ENCODE measurements at regions not wholly inside any gene's neighbourhood (a gene's known extent, or its start where the extent isn't known, plus 50 kb on each side); places are given as distances from the start of the nearest gene placed in this dataset.

DNA sequence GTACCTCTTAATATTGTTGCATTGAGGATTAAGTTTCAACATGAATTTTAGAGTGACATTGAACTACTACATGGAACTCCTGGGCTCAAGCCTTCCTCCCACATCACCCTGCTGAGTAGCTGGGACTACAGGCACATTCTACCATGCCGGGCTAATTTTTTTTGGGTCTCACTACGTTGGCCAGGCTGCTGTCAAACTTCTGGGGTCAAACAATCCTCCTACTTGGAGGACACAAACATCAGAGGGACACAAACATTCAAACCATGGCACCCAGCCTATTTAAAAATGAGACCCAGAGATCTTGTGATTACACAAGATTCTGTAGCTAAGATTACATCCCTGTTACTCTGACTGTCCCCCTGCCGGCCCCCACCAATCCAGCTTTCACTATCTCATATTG, 180.9 kb downstream of the KCNRG start:
- no peak for DNase-seq (ENCODE audit: low read depth)
- in situ Hi-C loops (cut with HindIII; ENCODE audit: low sequenced_read_pairs), result no loop called here
- TF ChIP-seq, protein P1, sequence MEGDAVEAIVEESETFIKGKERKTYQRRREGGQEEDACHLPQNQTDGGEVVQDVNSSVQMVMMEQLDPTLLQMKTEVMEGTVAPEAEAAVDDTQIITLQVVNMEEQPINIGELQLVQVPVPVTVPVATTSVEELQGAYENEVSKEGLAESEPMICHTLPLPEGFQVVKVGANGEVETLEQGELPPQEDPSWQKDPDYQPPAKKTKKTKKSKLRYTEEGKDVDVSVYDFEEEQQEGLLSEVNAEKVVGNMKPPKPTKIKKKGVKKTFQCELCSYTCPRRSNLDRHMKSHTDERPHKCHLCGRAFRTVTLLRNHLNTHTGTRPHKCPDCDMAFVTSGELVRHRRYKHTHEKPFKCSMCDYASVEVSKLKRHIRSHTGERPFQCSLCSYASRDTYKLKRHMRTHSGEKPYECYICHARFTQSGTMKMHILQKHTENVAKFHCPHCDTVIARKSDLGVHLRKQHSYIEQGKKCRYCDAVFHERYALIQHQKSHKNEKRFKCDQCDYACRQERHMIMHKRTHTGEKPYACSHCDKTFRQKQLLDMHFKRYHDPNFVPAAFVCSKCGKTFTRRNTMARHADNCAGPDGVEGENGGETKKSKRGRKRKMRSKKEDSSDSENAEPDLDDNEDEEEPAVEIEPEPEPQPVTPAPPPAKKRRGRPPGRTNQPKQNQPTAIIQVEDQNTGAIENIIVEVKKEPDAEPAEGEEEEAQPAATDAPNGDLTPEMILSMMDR (IDR thresholded peaks at IDR 0.05; ENCODE audit: low read depth, low read length, missing control alignments), result no peak
- no peak overlapping the region for H3K4me3 ChIP-seq (ENCODE audit: low read depth, low read length)

GRCh38 chr13:50197705-50198104, 182.5 kb downstream of the KCNRG start:
- H3K4me3 ChIP-seq (ENCODE audit: low read depth, low read length), result no peak overlapping the region
- no peak for DNase-seq (ENCODE audit: low read depth)
- in situ Hi-C loops (cut with HindIII; ENCODE audit: low sequenced_read_pairs), result no loop called here
- TF ChIP-seq, protein P1 (IDR thresholded peaks at IDR 0.05; ENCODE audit: low read depth, low read length, missing control alignments), result no peak

DNA sequence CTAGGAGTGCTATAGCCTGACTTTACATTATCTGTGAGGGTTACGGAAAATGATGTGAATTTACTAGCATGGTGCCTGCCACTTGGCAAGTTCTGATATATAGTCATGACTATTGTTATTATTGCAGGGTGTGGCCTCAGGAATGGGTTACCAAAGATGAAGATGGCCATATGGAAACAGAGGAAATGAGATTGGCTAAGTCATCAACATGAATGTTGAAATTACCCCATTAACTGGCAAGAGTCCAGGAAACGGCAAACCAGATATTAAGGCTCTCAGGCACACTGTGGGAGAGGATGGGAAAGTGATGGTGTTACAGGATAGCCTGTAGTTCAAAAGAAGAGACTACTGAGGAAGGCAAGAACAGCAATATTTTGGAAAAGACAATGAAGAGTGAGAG, 183.3 kb downstream of the KCNRG start:
- in situ Hi-C loops (cut with HindIII; ENCODE audit: low sequenced_read_pairs), result no loop called here
- no peak for DNase-seq (ENCODE audit: low read depth)
- TF ChIP-seq, protein P1 (IDR thresholded peaks at IDR 0.05; ENCODE audit: low read depth, low read length, missing control alignments), result no peak
- H3K4me3 ChIP-seq (ENCODE audit: low read depth, low read length), result no peak overlapping the region

- in situ Hi-C loops (cut with HindIII; ENCODE audit: low sequenced_read_pairs), result no loop called here
- DNase-seq (ENCODE audit: low read depth), result no peak
- no peak overlapping the region for H3K4me3 ChIP-seq (ENCODE audit: low read depth, low read length)
- TF ChIP-seq, protein P1 (IDR thresholded peaks at IDR 0.05; ENCODE audit: low read depth, low read length, missing control alignments), result no peak
These were observed 185.3 kb downstream of the KCNRG start for GRCh38 chr13:50200569-50200968.

DNA sequence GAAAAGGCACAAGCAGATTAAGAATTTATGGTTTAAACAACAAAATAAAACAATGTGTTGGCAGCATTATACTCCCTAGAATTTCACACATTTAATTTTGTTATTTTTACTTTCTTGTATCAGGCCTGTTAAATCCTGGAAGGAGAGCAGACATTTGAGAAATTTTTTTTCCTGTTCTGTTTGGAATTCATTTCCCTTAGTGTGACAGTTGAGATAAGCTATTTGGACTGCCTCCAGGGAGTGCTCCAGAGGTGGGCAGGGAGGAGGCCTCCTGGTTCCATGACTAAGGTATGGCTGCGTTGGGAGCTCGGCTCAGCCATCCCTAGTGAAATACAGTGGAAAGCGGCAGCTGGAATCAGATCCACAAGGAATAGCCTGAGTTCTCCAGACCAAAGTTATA, 185.7 kb downstream of the KCNRG start:
- DNase-seq (ENCODE audit: low read depth), result no peak
- TF ChIP-seq, protein P1 (IDR thresholded peaks at IDR 0.05; ENCODE audit: low read depth, low read length, missing control alignments), result no peak
- in situ Hi-C loops (cut with HindIII; ENCODE audit: low sequenced_read_pairs), result no loop called here
- no peak overlapping the region for H3K4me3 ChIP-seq (ENCODE audit: low read depth, low read length)

DNA sequence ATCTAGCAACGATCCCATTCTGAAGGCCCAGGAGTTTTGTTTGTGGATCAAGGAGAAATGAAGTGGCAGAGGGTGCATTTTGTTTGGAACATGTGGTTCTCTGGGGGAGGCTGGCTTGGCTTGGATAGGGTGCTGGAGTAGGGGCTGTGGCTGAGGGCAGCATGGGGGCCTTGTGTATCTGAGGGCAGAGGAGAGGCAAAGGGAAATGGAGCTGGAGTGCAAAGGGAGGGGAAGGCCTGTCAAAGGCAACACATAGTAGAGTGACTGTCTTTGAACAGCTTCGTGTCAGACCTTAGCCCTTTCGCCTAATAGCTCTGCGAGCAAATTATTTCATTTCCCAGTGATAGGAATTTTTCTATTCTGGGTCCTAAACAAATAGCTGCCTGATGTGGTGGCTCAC, 187.2 kb downstream of the KCNRG start:
- TF ChIP-seq, protein P1 (IDR thresholded peaks at IDR 0.05; ENCODE audit: low read depth, low read length, missing control alignments), result no peak
- no peak for DNase-seq (ENCODE audit: low read depth)
- H3K4me3 ChIP-seq (ENCODE audit: low read depth, low read length), result no peak overlapping the region
- in situ Hi-C loops (cut with HindIII; ENCODE audit: low sequenced_read_pairs), result no loop called here

All from astrocyte of the cerebellum (primary cell).